Liver (tissue), 3 donors: ENCODE measurements at regions not wholly inside any gene's neighbourhood (a gene's known extent, or its start where the extent isn't known, plus 50 kb on each side); places are given as distances from the start of the nearest gene placed in this dataset.

Experiments
- ATF3 ChIP-seq: IDR thresholded peaks from 2 replicates; pipeline ENCODE4 v1.6.1; 2016; ENCODE audit warnings: antibody characterized with exemption
- CTCF ChIP-seq: fragments of 150-350 bp; IDR thresholded peaks from 2 replicates; pipeline ENCODE4 v1.5.1; 2017; ENCODE audit warnings: improper control_type of control experiment, low read depth, low read length; ENCODE audit not compliant: missing input control
- EGR1 ChIP-seq, 2 donors: IDR thresholded peaks; 2 replicates each; pipeline ENCODE4 v1.6.1; 2016 to 2018; ENCODE audit warnings: antibody characterized with exemption in 2 of 2, low read depth in 2 of 2
- GABPA ChIP-seq, 2 donors: IDR thresholded peaks in 1 of 2; conservative IDR thresholded peaks in 1 of 2; 2 replicates each; pipeline ENCODE4 v1.6.1; 2016; ENCODE audit warnings: antibody characterized with exemption in 2 of 2, mild to moderate bottlenecking in 1 of 2, moderate library complexity in 1 of 2
- JUND ChIP-seq, 2 donors: IDR thresholded peaks; 2 replicates each; pipeline ENCODE4 v1.6.1; 2016; ENCODE audit warnings: antibody characterized with exemption in 2 of 2
- NR2F2 ChIP-seq: IDR thresholded peaks from 2 replicates; pipeline ENCODE4 v1.6.1; 2016; ENCODE audit warnings: antibody characterized with exemption
- TAF1 ChIP-seq: conservative IDR thresholded peaks from 2 replicates; pipeline ENCODE4 v1.6.1; 2016; ENCODE audit warnings: antibody characterized with exemption, mild to moderate bottlenecking
- YY1 ChIP-seq: IDR thresholded peaks from 2 replicates; pipeline ENCODE4 v1.6.1; 2016; ENCODE audit warnings: antibody characterized with exemption, mild to moderate bottlenecking
- ZBTB33 ChIP-seq: IDR thresholded peaks from 2 replicates; pipeline ENCODE4 v1.6.1; 2016; ENCODE audit warnings: antibody characterized with exemption
- TF ChIP-seq, protein P1 (sequence below): IDR thresholded peaks from 2 replicates; pipeline ENCODE4 v1.6.1; 2016; ENCODE audit warnings: antibody characterized with exemption, mild to moderate bottlenecking
- TF ChIP-seq, protein P2 (sequence below): IDR thresholded peaks from 2 replicates; pipeline ENCODE4 v1.6.1; 2016; ENCODE audit warnings: antibody characterized with exemption
- donor health status: healthy.
- donor health status: healthy.

DNA sequence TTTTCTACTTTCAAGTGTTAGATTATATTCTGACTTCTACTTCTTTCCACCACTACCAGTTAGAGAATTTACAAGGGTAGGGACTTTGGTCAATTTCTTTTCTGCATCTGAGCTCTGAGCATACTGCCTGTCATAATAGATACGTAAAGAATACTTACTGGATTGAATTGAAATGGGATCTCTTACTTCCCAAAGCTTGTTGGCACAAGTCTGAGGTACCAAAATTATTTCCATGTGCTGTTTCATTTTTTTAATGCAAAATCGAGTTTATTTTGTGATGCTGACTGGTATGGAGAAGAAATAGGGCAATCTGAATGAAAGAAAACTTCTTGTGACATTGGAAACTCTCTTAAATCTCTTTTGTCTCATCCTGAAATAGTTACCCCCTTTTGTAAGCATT, 428.9 kb downstream of the SPATA31D1 start:
- no peak for TF ChIP-seq CTCF
- TF ChIP-seq TAF1, result no peak
- no peak for TF ChIP-seq ATF3
- no peak for TF ChIP-seq ZBTB33
- TF ChIP-seq, protein P1, sequence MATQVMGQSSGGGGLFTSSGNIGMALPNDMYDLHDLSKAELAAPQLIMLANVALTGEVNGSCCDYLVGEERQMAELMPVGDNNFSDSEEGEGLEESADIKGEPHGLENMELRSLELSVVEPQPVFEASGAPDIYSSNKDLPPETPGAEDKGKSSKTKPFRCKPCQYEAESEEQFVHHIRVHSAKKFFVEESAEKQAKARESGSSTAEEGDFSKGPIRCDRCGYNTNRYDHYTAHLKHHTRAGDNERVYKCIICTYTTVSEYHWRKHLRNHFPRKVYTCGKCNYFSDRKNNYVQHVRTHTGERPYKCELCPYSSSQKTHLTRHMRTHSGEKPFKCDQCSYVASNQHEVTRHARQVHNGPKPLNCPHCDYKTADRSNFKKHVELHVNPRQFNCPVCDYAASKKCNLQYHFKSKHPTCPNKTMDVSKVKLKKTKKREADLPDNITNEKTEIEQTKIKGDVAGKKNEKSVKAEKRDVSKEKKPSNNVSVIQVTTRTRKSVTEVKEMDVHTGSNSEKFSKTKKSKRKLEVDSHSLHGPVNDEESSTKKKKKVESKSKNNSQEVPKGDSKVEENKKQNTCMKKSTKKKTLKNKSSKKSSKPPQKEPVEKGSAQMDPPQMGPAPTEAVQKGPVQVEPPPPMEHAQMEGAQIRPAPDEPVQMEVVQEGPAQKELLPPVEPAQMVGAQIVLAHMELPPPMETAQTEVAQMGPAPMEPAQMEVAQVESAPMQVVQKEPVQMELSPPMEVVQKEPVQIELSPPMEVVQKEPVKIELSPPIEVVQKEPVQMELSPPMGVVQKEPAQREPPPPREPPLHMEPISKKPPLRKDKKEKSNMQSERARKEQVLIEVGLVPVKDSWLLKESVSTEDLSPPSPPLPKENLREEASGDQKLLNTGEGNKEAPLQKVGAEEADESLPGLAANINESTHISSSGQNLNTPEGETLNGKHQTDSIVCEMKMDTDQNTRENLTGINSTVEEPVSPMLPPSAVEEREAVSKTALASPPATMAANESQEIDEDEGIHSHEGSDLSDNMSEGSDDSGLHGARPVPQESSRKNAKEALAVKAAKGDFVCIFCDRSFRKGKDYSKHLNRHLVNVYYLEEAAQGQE, result no peak
- TF ChIP-seq, protein P2, sequence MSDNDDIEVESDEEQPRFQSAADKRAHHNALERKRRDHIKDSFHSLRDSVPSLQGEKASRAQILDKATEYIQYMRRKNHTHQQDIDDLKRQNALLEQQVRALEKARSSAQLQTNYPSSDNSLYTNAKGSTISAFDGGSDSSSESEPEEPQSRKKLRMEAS, result no peak
- no peak for TF ChIP-seq JUND (IDR thresholded peaks at IDR 0.05)
- TF ChIP-seq EGR1 (IDR thresholded peaks at IDR 0.05; ENCODE audit: low read depth in 2 of 2), result no peak
- no peak for TF ChIP-seq GABPA (IDR thresholded peaks at IDR 0.05 in 1 of 2, conservative IDR thresholded peaks at IDR 0.05 in 1 of 2)
- TF ChIP-seq NR2F2, result no peak
- no peak for TF ChIP-seq YY1
